K562 (cell line): ENCODE measurements at regions not wholly inside any gene's neighbourhood (a gene's known extent, or its start where the extent isn't known, plus 50 kb on each side); places are given as distances from the start of the nearest gene placed in this dataset.

Source experiments
- ATAC-seq: fragments of 200-7000 bp; cut with Tn5 transposase; 3 replicates; pipeline ENCODE4 v1.9.1; 2020; ENCODE audit warnings: moderate library complexity
- BruUV-seq: library from RNA; stranded (reverse); fragments of 400-500 nt; replicated peaks from 2 replicates; lab custom pipeline; 2021; lab: Mats Ljungman, UMichigan
- CTCF ChIA-PET: fragments of 300-600 bp; formaldehyde crosslinking; extraction: SDS; loops from one replicate; lab custom pipeline; 2021; ENCODE audit warnings: low intra/inter-chr PET ratio; lab: Yijun Ruan, JAX
- POLR2A ChIA-PET: fragments of 300-600, 350-650 bp; sonication (Branson Sonifier 250); formaldehyde crosslinking; extraction: SDS; loops from one replicate; lab custom pipeline; 2021; ENCODE audit warnings: antibody characterized with exemption, inconsistent platforms; lab: Yijun Ruan, JAX
- DNase-seq, 4 experiments: peaks; one replicate each; pipeline versions ENCODE4 v3.0.0 to v3.0.0-alpha.2; 2011 to 2018; ENCODE audit warnings: low spot score in 3 of 4, mixed read lengths in 3 of 4; ENCODE audit errors: extremely low read depth in 1 of 4
- FAIRE-seq: peaks from 2 replicates; lab custom pipeline; 2011; peaks lifted over from hg19 to GRCh38; lab: Jason Lieb, UNC
- H2AFZ ChIP-seq: 2 replicates; pipeline ENCODE4 v1.6.0; 2011; ENCODE audit warnings: low read depth, low read length, control low read depth, inconsistent platforms
- H3K27ac ChIP-seq: fragments of 200-600 bp; 3 replicates; pipeline ENCODE4 v1.8.0; 2011; ENCODE audit warnings: low read depth, mild to moderate bottlenecking, control low read depth, inconsistent platforms, low read length, moderate library complexity, mixed read lengths; ENCODE audit errors: extremely low read depth
- H3K27me3 ChIP-seq, 2 experiments: fragments of 300-600 bp in 1 of 2; 2 replicates in 1 of 2; 3 replicates in 1 of 2; pipeline versions ENCODE4 v1.6.0 to v1.8.0; 2011; ENCODE audit warnings: inconsistent platforms in 2 of 2, low read length in 2 of 2, mild to moderate bottlenecking in 1 of 2, mixed read lengths in 1 of 2, moderate library complexity in 1 of 2; ENCODE audit not compliant: control insufficient read depth in 2 of 2, insufficient read depth in 2 of 2
- H3K36me3 ChIP-seq: fragments of 300-600 bp; 3 replicates; pipeline ENCODE4 v1.8.0; 2011; ENCODE audit warnings: mild to moderate bottlenecking, low read length, inconsistent platforms; ENCODE audit not compliant: control insufficient read depth, insufficient read depth
- H3K4me1 ChIP-seq, 2 experiments: fragments of 200-600 bp in 1 of 2; replicated peaks in 1 of 2; 2 replicates in 1 of 2; 3 replicates in 1 of 2; pipeline versions ENCODE4 v1.5.1 to v1.8.0; 2011; ENCODE audit warnings: inconsistent platforms in 2 of 2, low read length in 2 of 2, mild to moderate bottlenecking in 1 of 2, mixed read lengths in 1 of 2, moderate library complexity in 1 of 2; ENCODE audit not compliant: control insufficient read depth in 2 of 2, insufficient read depth in 2 of 2
- H3K4me2 ChIP-seq: 2 replicates; pipeline ENCODE4 v1.6.1; 2011; ENCODE audit warnings: low read length, control low read depth, inconsistent platforms, mixed read lengths; ENCODE audit not compliant: insufficient read depth
- H3K4me3 ChIP-seq: fragments of 200-600 bp; sonication (generic), shearing (Covaris generic); 2 replicates; pipeline ENCODE4 v1.5.1; 2016; ENCODE audit warnings: control low read depth, inconsistent platforms
- H3K79me2 ChIP-seq: fragments of 200-600 bp; 3 replicates; pipeline ENCODE4 v1.8.0; 2011; ENCODE audit warnings: low read length, inconsistent platforms; ENCODE audit not compliant: control insufficient read depth, insufficient read depth
- H3K9ac ChIP-seq, 2 experiments: 2 replicates each; pipeline versions ENCODE4 v1.6.0 to v1.6.1; 2011; ENCODE audit warnings: low read depth in 2 of 2, low read length in 2 of 2, control low read depth in 1 of 2, inconsistent platforms in 1 of 2, mild to moderate bottlenecking in 1 of 2, mixed read lengths in 1 of 2; ENCODE audit not compliant: insufficient read depth in 1 of 2
- H3K9me1 ChIP-seq: one replicate; pipeline ENCODE4 v1.6.0; 2011; ENCODE audit warnings: inconsistent platforms, mild to moderate bottlenecking, low read length, moderate library complexity; ENCODE audit not compliant: control insufficient read depth, insufficient read depth
- H3K9me3 ChIP-seq: replicated peaks from 2 replicates; pipeline ENCODE4 v1.5.1; 2011; ENCODE audit warnings: low read depth, low read length, inconsistent platforms; ENCODE audit not compliant: control insufficient read depth, insufficient read depth
- H4K20me1 ChIP-seq: replicated peaks from 2 replicates; pipeline ENCODE4 v1.6.1; 2011; ENCODE audit warnings: low read length, inconsistent platforms, mixed read lengths; ENCODE audit not compliant: control insufficient read depth, insufficient read depth
- ASH1L ChIP-seq: fragments of 450-650 bp; IDR thresholded peaks from 2 replicates; pipeline ENCODE4 v1.6.1; 2018; ENCODE audit warnings: borderline replicate concordance, mild to moderate bottlenecking, low read depth; ENCODE audit not compliant: partially characterized antibody
- CREB3L1 ChIP-seq: fragments of 450-650 bp; IDR thresholded peaks from 2 replicates; pipeline ENCODE4 v1.6.1; 2014; ENCODE audit warnings: low read depth, mild to moderate bottlenecking, moderate library complexity, borderline replicate concordance
- HDAC1 ChIP-seq, 2 experiments: fragments of 450-650 bp; IDR thresholded peaks; 2 replicates each; pipeline ENCODE4 v1.6.1; 2016 to 2017; ENCODE audit warnings: inconsistent platforms in 1 of 2, mild to moderate bottlenecking in 1 of 2, moderate library complexity in 1 of 2
- KHSRP ChIP-seq: fragments of 450-650 bp; IDR thresholded peaks from 2 replicates; pipeline ENCODE4 v1.6.1; 2017
- NCOA6 ChIP-seq: fragments of 450-650 bp; IDR thresholded peaks from 2 replicates; pipeline ENCODE4 v1.6.1; 2017; ENCODE audit warnings: mild to moderate bottlenecking
- NR3C1 ChIP-seq: sonication (generic); formaldehyde crosslinking; IDR thresholded peaks from 2 replicates; pipeline ENCODE4 v1.8.1; 2022; ENCODE audit warnings: missing genetic modification reagents
- RHOXF2B ChIP-seq: fragments of 250-450 bp; sonication (Bioruptor Pico); conservative IDR thresholded peaks from 2 replicates; pipeline ENCODE4 v1.5.1; 2021
- TEAD1 ChIP-seq, 2 experiments: fragments of 450-650 bp in 1 of 2; sonication (generic) in 1 of 2; formaldehyde crosslinking; IDR thresholded peaks; 2 replicates each; pipeline versions ENCODE4 v1.4.0 to v1.8.0; 2020 to 2022; ENCODE audit warnings: mild to moderate bottlenecking in 2 of 2, missing genetic modification reagents in 1 of 2
- THAP12 ChIP-seq: fragments of 250-450 bp; sonication (Bioruptor Pico); IDR thresholded peaks from 2 replicates; pipeline ENCODE4 v1.9.0; 2021; ENCODE audit warnings: mild to moderate bottlenecking, inconsistent platforms
- VEZF1 ChIP-seq: fragments of 200-800 bp; sonication (Bioruptor generic); IDR thresholded peaks from 2 replicates; pipeline ENCODE4 v1.6.1; 2017; ENCODE audit warnings: missing genetic modification characterization, missing compliant biosample characterization
- ZBTB2 ChIP-seq: fragments of 450-650 bp; IDR thresholded peaks from 2 replicates; pipeline ENCODE4 v1.6.1; 2016; ENCODE audit warnings: antibody characterized with exemption
- ZNF3 ChIP-seq: fragments of 250-450 bp; sonication (Bioruptor Pico); IDR thresholded peaks from 2 replicates; pipeline ENCODE4 v1.5.0; 2021; ENCODE audit warnings: mild to moderate bottlenecking, moderate library complexity
- WGBS: fragments of 100-300 bp; shearing (Covaris generic); methylation state at CpG from one replicate; pipeline ENCODE4 v1.1.6; 2016; ENCODE audit warnings: low coverage, mixed read lengths; ENCODE audit not compliant: insufficient coverage; ENCODE audit errors: missing lambda C conversion rate; 5-methylcytosine and 5-hydroxymethylcytosine counted together
- in situ Hi-C: fragments of 300-500 bp; cut with MboI; formaldehyde crosslinking; loops from 4 replicates; pipeline ENCODE4 v1.15.0; 2018; ENCODE audit warnings: inconsistent platforms, mixed read lengths
- intact Hi-C: fragments of 100-400 bp; cut with micrococcal nuclease; formaldehyde crosslinking; loops from 2 replicates; pipeline ENCODE4 v1.14.2; 2022

GRCh38 chr10:36759141-36759805 lies 366.1 kb upstream of the ANKRD30A start:
- intact Hi-C loops = no loop called here
- no peak overlapping the region for H3K4me3 ChIP-seq
- H3K4me1 ChIP-seq = no peaks in the 10 kb centered on the region
- no TSS peak for BruUV-seq
- no peaks in the 10 kb centered on the region for H3K36me3 ChIP-seq
- ATAC-seq (no peak), DNase-seq (no peak), FAIRE-seq (no peak)
- in situ Hi-C loops = no loop called here
- H2AFZ ChIP-seq = no peak overlapping the region
- no peaks in the 10 kb centered on the region for H3K9me3 ChIP-seq
- H3K79me2 ChIP-seq = no peaks in the 10 kb centered on the region
- H3K9ac ChIP-seq = no peak overlapping the region
- H4K20me1 ChIP-seq = no peaks in the 10 kb centered on the region
- WGBS = 2% methylated on average over 3 of the region's 3 CpGs
- POLR2A ChIA-PET = no interaction called here
- no peaks in the 10 kb centered on the region for H3K9me1 ChIP-seq
- no peak overlapping the region for H3K4me2 ChIP-seq
- no peak overlapping the region for H3K27ac ChIP-seq
- CTCF ChIA-PET = no interaction called here
- H3K27me3 ChIP-seq = no peaks in the 10 kb centered on the region
- no peak for TF ChIP-seq TEAD1 (CRISPR knock-in tag; IDR thresholded peaks at IDR 0.05)
- no peak for TF ChIP-seq CREB3L1
- no peak for TF ChIP-seq VEZF1 (CRISPR knock-in tag)
- TF ChIP-seq HDAC1 (IDR thresholded peaks at IDR 0.05) = no peak
- no peak for TF ChIP-seq ZBTB2
- TF ChIP-seq ASH1L = no peak
- TF ChIP-seq NR3C1 (CRISPR knock-in tag) = no peak
- no peak for TF ChIP-seq KHSRP
- TF ChIP-seq NCOA6 = no peak
- no peak for TF ChIP-seq RHOXF2B (CRISPR knock-in tag)
- TF ChIP-seq ZNF3 (CRISPR knock-in tag) = no peak
- no peak for TF ChIP-seq THAP12 (CRISPR knock-in tag)
